ENCODE measurements at regions not wholly inside any gene's neighbourhood (a gene's known extent, or its start where the extent isn't known, plus 50 kb on each side); places are given as distances from the start of the nearest gene placed in this dataset.
"Not testable (repeated sequence)": the region's sequence is repeated elsewhere in the genome, so short reads cannot be mapped to it uniquely, and the experiment has no call there.

GRCh38 chr6:144377586-144378210 lies 92.6 kb downstream of the UTRN start:
- Mint-ChIP-seq H3K27ac (ENCODE audit: unreplicated experiment) (no peak overlapping the region), H3K9me3 (ENCODE audit: unreplicated experiment) (no peaks in the 10 kb centered on the region), H3K36me3 (ENCODE audit: low read depth, unreplicated experiment) (peaks cover 8% of the 10 kb centered on the region), H3K27me3 (ENCODE audit: unreplicated experiment) (no peaks in the 10 kb centered on the region), H3K4me1 (ENCODE audit: unreplicated experiment) (peaks cover 12% of the 10 kb centered on the region), H3K4me3 (ENCODE audit: unreplicated experiment) (no peak overlapping the region)
- no peak for DNase-seq (ENCODE audit: low spot score)
- TF ChIP-seq CTCF (IDR thresholded peaks at IDR 0.05; ENCODE audit: unreplicated experiment) = no peak

- Mint-ChIP-seq H3K27ac (ENCODE audit: unreplicated experiment) (no peak overlapping the region), H3K4me3 (ENCODE audit: unreplicated experiment) (no peak overlapping the region), H3K36me3 (ENCODE audit: low read depth, unreplicated experiment) (peaks cover 8% of the 10 kb centered on the region), H3K9me3 (ENCODE audit: unreplicated experiment) (no peaks in the 10 kb centered on the region), H3K4me1 (ENCODE audit: unreplicated experiment) (peaks cover 9% of the 10 kb centered on the region), H3K27me3 (ENCODE audit: unreplicated experiment) (no peaks in the 10 kb centered on the region)
- DNase-seq (ENCODE audit: low spot score) = no peak
- no peak for TF ChIP-seq CTCF (IDR thresholded peaks at IDR 0.05; ENCODE audit: unreplicated experiment)
Measured at GRCh38 chr6:144378437-144378836, 93.3 kb downstream of the UTRN start.

GRCh38 chr6:144379356-144379755 lies 94.2 kb downstream of the UTRN start:
- no peaks in the 10 kb centered on the region for H3K27me3 Mint-ChIP-seq (ENCODE audit: unreplicated experiment)
- no peak for TF ChIP-seq CTCF (IDR thresholded peaks at IDR 0.05; ENCODE audit: unreplicated experiment)
- H3K4me1 Mint-ChIP-seq (ENCODE audit: unreplicated experiment) = peaks cover 8% of the 10 kb centered on the region
- peaks cover 8% of the 10 kb centered on the region for H3K36me3 Mint-ChIP-seq (ENCODE audit: low read depth, unreplicated experiment)
- no peak overlapping the region for H3K4me3 Mint-ChIP-seq (ENCODE audit: unreplicated experiment)
- H3K27ac Mint-ChIP-seq (ENCODE audit: unreplicated experiment) = no peak overlapping the region
- no peak for DNase-seq (ENCODE audit: low spot score)
- no peaks in the 10 kb centered on the region for H3K9me3 Mint-ChIP-seq (ENCODE audit: unreplicated experiment)

- H3K9me3 Mint-ChIP-seq (ENCODE audit: unreplicated experiment); H3K27ac Mint-ChIP-seq (ENCODE audit: unreplicated experiment); H3K4me1 Mint-ChIP-seq (ENCODE audit: unreplicated experiment); H3K4me3 Mint-ChIP-seq (ENCODE audit: unreplicated experiment); H3K36me3 Mint-ChIP-seq (ENCODE audit: low read depth, unreplicated experiment); H3K27me3 Mint-ChIP-seq (ENCODE audit: unreplicated experiment); DNase-seq (ENCODE audit: low spot score): not testable (repeated sequence)
Measured at GRCh38 chr6:144381499-144381898, 96.4 kb downstream of the UTRN start.

- Mint-ChIP-seq H3K36me3 (ENCODE audit: low read depth, unreplicated experiment) (peaks cover 11% of the 10 kb centered on the region), H3K27ac (ENCODE audit: unreplicated experiment) (no peak overlapping the region), H3K4me3 (ENCODE audit: unreplicated experiment) (no peak overlapping the region), H3K4me1 (ENCODE audit: unreplicated experiment) (peaks cover 9% of the 10 kb centered on the region), H3K9me3 (ENCODE audit: unreplicated experiment) (no peaks in the 10 kb centered on the region), H3K27me3 (ENCODE audit: unreplicated experiment) (no peaks in the 10 kb centered on the region)
- no peak for TF ChIP-seq CTCF (IDR thresholded peaks at IDR 0.05; ENCODE audit: unreplicated experiment)
- no peak for DNase-seq (ENCODE audit: low spot score)
Measured at GRCh38 chr6:144383336-144383735, 98.2 kb downstream of the UTRN start.

Measured in endothelial cell (in vitro differentiated cells).